Left kidney (tissue), 1 donor: ENCODE measurements at regions not wholly inside any gene's neighbourhood (a gene's known extent, or its start where the extent isn't known, plus 50 kb on each side); places are given as distances from the start of the nearest gene placed in this dataset.
"Not testable (repeated sequence)": the region's sequence is repeated elsewhere in the genome, so short reads cannot be mapped to it uniquely, and the experiment has no call there.

ENCODE experiments used
- DNase-seq: peaks from one replicate; pipeline ENCODE4 v3.0.0-alpha.2; 2013

DNA sequence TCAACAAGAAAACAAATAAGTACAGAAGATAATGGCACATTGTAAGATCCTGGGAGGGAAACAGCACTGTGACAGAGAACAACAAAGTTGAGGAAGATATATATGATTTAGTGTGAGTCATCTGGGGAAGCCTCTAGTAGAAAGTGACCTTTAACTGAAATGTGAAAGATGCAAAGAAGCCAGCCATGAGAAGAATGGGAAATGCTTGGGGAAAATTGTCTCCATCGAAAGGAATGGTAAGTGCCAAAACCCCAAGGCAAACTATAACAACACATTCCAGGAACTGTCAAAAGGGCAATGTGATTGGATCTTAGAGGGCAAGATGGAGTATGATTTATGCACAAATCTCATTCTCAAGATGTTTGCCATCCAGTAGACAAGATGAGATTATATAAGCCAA, 537.8 kb upstream of the BRINP1 start:
- no peak for DNase-seq

DNA sequence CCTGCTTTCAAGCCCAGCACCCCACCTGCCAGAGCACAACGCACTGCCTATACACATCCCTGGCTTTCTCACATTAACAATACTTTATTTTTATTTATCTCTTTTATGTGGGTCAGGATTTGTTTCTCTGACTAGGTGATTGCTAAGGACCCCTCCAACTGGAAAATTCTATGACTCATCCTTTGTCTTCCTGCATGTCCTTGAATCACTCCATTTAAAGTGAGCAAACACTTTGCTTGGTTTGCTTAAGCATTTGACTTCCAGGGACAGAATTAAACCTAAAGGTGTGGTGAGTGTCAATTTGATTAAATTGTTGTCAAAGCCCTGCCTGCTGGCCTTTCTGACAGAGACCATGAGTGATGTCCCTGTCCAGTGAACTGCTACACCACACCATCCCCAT, 536.5 kb upstream of the BRINP1 start:
- no peak for DNase-seq

DNA sequence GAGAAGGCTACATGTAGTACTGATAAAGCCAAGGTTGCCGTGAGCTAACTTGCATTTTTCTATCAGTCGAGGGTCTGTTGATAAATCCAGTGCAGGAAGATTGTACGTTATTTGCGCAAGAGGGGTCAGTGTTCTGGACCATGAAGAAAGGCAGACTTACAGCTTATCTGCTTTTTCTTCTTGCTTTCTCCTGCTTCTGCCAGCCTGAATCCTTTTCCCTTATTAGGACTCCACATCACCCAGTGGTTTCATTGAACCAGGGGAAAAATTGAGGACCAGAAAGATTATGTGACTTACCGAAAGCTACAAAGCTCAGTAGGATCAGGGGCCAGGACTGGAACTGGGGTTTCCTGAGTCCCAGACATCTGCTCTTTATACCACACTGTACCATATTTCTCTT, 534.6 kb upstream of the BRINP1 start:
- no peak for DNase-seq

GRCh38 chr9:119902611-119903010, 533.4 kb upstream of the BRINP1 start:
- no peak for DNase-seq

GRCh38 chr9:119898316-119898715, 529.1 kb upstream of the BRINP1 start:
- DNase-seq: no peak

DNA sequence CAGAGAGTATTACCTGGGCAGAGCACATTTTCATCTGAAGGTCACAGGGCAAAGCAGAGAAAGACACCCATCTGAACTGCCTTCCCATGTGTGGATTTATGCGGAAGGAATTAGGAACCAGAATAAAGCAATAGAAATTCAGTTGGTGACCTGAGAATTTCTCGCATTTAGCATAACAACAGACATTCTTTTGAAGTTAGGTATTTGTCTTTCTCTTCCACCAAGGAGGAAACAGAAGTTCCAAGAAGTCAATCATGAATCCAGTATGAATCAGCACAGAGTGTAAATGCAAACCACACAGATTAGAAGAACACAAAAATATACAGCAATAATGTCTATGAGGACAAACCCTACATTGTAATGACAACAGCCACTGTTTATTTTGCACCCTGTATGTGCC, 515.2 kb upstream of the BRINP1 start:
- no peak for DNase-seq

GRCh38 chr9:119881898-119882297, 512.7 kb upstream of the BRINP1 start:
- DNase-seq: no peak

- DNase-seq: no peak
Observed at GRCh38 chr9:119880361-119880760, 511.1 kb upstream of the BRINP1 start.

DNA sequence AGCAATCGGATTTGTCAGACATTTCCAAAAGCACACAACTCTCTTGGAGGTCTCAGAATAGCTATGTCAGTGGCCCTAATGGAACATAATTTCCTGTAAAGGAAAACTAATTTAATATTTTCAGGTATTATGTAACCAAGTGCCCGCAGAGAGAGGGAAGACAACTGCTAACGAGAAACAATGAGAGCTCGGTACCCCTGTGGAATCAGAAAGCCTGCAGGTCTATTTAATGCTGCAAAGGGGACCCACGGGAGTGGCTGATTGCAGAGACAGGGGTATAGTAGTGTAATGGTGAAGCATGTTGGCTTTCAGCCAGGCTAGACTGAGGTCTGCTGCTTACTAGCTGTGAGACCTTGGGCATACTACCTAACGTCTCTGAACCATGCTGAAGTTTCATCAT, 508.1 kb upstream of the BRINP1 start:
- DNase-seq: no peak

DNA sequence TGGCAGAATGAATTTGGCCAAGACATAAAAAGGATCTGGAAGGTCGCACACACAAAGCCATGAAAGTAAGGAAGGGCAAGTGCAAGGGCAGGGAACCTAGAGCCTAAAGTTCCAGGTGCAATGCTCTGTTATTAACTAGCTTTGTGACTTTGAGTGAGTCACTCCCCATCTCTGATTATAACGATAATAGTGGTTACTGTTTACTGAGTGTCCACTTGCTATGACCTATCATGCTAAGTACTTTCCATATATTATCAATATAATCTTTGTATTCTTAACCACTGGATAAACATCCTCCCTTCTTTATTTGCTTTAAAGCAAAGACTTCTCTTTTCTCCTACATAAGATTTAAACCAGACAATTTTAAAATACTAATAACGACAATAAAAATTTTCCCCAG, 504.6 kb upstream of the BRINP1 start:
- no peak for DNase-seq

DNA sequence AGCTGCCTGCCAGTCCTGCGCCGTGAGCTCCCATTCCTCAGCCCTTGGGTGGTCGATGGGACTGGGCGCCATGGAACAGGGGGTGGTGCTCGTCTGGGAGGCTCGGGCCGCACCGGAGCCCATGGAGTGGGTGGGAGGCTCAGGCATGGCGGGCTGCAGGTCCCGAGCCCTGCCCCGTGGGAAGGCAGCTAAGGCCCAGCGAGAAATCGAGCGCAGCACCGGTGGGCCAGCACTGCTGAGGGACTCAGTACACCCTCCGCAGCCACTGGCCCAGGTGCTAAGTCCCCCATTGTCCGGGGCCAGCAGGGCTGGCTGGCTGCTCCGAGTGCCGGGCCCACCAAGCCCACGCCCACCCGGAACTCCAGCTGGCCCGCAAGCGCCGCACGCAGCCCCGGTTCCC, 501.0 kb upstream of the BRINP1 start:
- not testable (repeated sequence) for DNase-seq

DNA sequence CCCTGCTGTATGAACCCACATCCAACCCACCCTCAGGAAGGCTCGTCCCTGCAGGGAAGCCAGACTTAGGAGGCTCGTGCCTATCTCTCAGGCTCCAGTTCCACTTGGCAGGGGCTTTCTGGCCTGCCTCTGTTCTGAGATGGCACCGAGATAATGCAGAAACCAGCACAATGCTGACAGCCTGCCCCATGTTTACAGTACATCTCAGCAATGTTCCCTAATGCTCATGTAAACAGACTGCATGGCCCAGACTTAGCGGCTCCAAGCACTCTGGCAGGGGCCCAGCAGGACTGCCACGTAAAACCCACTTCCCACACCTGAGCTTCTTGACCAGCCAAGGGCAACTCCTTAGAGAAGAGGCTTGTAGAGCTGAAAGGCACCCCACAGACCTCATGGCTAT, 499.5 kb upstream of the BRINP1 start:
- DNase-seq: no peak

- no peak for DNase-seq
Observed at GRCh38 chr9:119861842-119862241, 492.6 kb upstream of the BRINP1 start.

GRCh38 chr9:119859128-119859527, 489.9 kb upstream of the BRINP1 start:
- DNase-seq: no peak

DNA sequence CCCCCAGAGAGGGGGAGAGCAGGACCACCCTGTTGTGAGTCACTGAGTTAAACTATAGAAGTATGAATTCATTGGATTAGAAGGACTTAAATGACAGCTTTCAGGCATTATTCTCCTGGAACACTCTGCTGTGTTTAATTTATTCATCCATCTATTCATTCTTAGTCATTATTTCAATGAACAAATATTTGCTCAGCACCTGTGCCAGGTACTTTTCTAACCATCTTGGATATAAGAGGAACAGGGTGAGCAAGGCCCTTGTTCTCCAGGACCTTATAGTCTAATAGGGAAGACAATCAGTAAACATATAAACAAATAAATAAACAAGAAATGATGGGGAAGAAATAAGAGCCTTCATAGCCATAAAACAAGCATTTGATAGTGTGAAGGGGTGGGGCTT, 483.9 kb upstream of the BRINP1 start:
- DNase-seq: no peak

- DNase-seq: no peak
Observed at GRCh38 chr9:119852390-119852789, 483.2 kb upstream of the BRINP1 start.

DNA sequence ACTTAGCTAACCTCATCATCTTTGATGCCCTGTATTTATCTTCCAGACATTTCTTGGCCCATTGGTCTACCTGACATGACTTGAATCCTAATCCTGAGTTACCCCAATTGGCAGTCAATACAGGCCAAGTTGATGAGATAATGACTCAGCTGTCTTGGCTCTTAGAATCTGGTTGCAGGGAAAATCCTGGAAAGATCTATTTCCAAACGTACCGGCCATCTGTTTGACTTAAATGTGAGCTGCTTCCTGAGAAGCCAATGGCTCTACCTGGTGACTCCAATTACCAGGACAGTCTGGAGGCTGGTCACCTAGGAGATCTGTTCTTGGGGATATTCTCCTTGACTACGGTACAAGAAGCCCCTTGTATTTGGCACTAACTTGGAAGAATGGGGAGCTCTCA, 475.2 kb upstream of the BRINP1 start:
- no peak for DNase-seq

- no peak for DNase-seq
Observed at GRCh38 chr9:119841016-119841415, 471.8 kb upstream of the BRINP1 start.

- no peak for DNase-seq
Observed at GRCh38 chr9:119839888-119840287, 470.7 kb upstream of the BRINP1 start.

DNA sequence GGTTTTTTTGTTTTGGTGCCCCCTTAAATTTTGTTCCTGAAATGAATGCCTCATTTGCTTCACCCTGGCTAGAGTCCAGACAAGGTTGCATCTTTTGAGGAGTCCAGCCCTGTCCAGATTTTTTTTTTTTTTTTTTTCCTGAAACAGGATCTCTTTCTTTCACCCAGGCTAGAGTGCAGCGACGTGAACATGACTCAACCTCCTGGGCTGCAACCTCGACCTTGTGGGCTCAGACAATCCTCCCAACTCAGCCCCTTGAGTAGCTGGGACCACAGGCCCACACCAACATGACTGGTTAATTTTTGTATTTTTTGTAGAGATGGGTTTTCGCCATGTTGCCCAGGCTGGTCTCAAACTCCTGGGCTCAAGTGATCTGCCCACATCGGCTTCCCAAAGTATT, 469.0 kb upstream of the BRINP1 start:
- no peak for DNase-seq

DNA sequence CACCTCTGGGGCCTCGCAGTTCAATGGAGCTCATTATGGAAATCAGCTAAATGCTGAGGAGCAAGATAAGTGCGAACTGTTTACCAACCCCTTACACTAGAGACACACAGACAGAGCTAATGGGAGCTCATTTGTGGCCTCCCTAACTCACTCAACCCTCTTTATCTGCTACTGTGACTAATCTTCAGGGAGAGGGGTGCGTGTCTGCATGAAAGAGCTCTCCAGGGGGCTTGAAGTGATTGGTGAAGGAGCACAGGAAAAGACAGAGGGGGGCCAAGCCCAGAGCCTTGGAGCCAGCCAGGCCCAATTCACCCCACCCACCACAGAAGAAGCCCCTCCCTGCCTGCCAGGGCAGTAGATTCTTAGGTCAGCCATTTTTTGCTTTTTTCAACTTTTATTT, 466.8 kb upstream of the BRINP1 start:
- no peak for DNase-seq

DNA sequence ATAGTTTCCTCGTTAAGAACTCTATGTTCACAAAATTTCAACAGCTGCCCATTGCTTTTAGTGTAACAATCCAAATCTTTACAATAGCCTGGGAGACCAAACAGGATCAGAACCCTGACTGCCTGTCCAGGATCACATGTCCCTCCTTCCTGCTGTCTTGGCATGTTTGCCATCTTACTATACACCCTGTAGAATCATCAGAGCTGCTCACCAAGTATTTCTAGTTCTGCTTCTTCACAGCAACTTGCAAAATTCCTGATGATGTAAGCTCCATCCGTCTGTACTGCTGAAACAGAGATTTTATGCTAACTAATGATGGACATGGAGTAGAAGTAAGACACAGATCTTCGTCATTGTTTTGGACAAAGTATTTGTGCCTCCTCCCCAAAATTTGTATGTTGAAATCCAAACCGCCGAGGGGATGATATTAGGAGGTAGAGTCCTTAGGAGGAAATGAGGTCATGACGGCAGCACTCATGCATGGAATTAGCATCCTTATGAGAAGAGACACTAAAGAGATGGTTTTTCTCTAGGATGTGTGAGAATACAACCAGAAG, 464.9 kb upstream of the BRINP1 start:
- no peak for DNase-seq

DNA sequence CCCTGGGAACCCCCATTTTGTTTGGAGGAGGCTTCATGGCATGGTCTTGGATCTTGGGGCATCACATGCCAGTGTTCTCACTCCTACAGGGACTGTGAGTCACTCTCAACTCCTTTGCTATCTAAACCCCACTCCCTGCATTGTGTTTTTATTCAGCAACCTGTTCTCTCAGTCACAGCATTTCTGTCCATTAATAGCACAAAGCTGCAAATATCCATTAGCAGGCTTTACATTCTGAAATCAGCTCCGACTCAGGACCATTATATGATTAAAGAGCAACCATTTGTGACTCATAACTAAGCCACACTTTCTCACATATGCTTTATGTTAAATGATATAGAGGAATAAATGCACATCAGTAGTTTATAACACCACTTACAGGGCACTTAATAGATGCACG, 462.1 kb upstream of the BRINP1 start:
- DNase-seq: no peak

- DNase-seq: no peak
Observed at GRCh38 chr9:119829748-119830147, 460.5 kb upstream of the BRINP1 start.

DNA sequence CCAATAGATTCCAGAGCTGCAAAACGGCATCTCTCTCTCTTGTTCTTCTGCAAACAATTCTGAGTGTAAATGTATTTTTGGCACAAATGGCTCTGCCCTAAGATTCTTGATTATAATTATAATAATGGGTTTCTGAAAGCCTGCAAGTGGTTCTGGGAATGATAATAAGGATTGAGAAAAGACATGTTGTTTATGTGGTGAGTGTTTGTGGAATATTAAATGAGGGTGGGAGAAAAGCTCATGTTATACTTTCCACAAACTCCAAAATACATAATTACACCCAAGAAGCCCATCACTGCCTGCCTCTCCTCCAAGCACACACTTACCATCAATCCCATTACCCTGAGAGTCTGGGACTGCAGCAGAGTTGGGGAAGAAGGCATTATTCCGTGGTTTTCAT, 460.0 kb upstream of the BRINP1 start:
- DNase-seq: no peak
